Mesendoderm (in vitro differentiated cells): ENCODE measurements at regions not wholly inside any gene's neighbourhood (a gene's known extent, or its start where the extent isn't known, plus 50 kb on each side); places are given as distances from the start of the nearest gene placed in this dataset.

Source experiments
- DNase-seq: peaks from one replicate; pipeline ENCODE4 v3.0.0; 2013
- H2AK5ac ChIP-seq: 2 replicates; pipeline ENCODE4 v1.6.1; 2013; ENCODE audit warnings: low read length, inconsistent platforms
- H2BK120ac ChIP-seq: 2 replicates; pipeline ENCODE4 v1.6.1; 2013; ENCODE audit warnings: low read depth, mild to moderate bottlenecking, low read length, moderate library complexity, mixed read lengths
- H2BK15ac ChIP-seq: replicated peaks from 2 replicates; pipeline ENCODE4 v1.6.1; 2013; ENCODE audit warnings: low read depth, mild to moderate bottlenecking, moderate library complexity
- H2BK5ac ChIP-seq: 2 replicates; pipeline ENCODE4 v1.6.1; 2013; ENCODE audit warnings: low read length, inconsistent platforms
- H3K18ac ChIP-seq: 2 replicates; pipeline ENCODE4 v1.6.1; 2013; ENCODE audit warnings: mild to moderate bottlenecking, low read length, mixed read lengths
- H3K23ac ChIP-seq: one replicate; pipeline ENCODE4 v1.6.1; 2013; ENCODE audit warnings: low read length
- H3K27ac ChIP-seq: 2 replicates; pipeline ENCODE4 v1.5.1; 2013; ENCODE audit warnings: low read depth, mild to moderate bottlenecking, inconsistent platforms, low read length, moderate library complexity
- H3K27me3 ChIP-seq: 2 replicates; pipeline ENCODE4 v1.6.1; 2013; ENCODE audit warnings: low read length, control low read depth, mild to moderate bottlenecking, inconsistent platforms; ENCODE audit not compliant: insufficient read depth, poor library complexity
- H3K36me3 ChIP-seq: 2 replicates; pipeline ENCODE4 v1.6.1; 2013; ENCODE audit warnings: low read length, inconsistent platforms; ENCODE audit not compliant: control insufficient read depth, insufficient read depth
- H3K4ac ChIP-seq: one replicate; pipeline ENCODE4 v1.6.1; 2013; ENCODE audit warnings: low read depth, mild to moderate bottlenecking, low read length, moderate library complexity
- H3K4me1 ChIP-seq: 2 replicates; pipeline ENCODE4 v1.6.1; 2013; ENCODE audit warnings: low read depth, low read length, inconsistent platforms; ENCODE audit not compliant: control insufficient read depth
- H3K4me2 ChIP-seq: 2 replicates; pipeline ENCODE4 v1.6.1; 2013; ENCODE audit warnings: low read length
- H3K4me3 ChIP-seq: 2 replicates; pipeline ENCODE4 v1.5.1; 2013; ENCODE audit warnings: mild to moderate bottlenecking, low read length
- H3K56ac ChIP-seq: one replicate; pipeline ENCODE4 v1.6.1; 2013; ENCODE audit warnings: low read length
- H3K79me1 ChIP-seq: 2 replicates; pipeline ENCODE4 v1.6.1; 2013; ENCODE audit warnings: low read length, inconsistent platforms
- H3K79me2 ChIP-seq: 2 replicates; pipeline ENCODE4 v1.6.1; 2013; ENCODE audit warnings: mild to moderate bottlenecking, low read length; ENCODE audit not compliant: control insufficient read depth, insufficient read depth
- H3K9ac ChIP-seq: 2 replicates; pipeline ENCODE4 v1.6.1; 2013; ENCODE audit warnings: low read length, inconsistent platforms
- H4K5ac ChIP-seq: one replicate; pipeline ENCODE4 v1.6.1; 2013; ENCODE audit warnings: low read length
- H4K8ac ChIP-seq: one replicate; pipeline ENCODE4 v1.6.1; 2013; ENCODE audit warnings: low read depth, mild to moderate bottlenecking, control low read depth, low read length, moderate library complexity
- WGBS: extraction: QIAGEN DNeasy Blood & Tissue Kit; methylation state at CpG from one replicate; pipeline ENCODE4 v1.1.7; 2013; ENCODE audit warnings: low lambda C conversion rate, missing lambda C conversion rate; ENCODE audit not compliant: insufficient coverage; ENCODE audit errors: extremely low coverage; 5-methylcytosine and 5-hydroxymethylcytosine counted together

DNA sequence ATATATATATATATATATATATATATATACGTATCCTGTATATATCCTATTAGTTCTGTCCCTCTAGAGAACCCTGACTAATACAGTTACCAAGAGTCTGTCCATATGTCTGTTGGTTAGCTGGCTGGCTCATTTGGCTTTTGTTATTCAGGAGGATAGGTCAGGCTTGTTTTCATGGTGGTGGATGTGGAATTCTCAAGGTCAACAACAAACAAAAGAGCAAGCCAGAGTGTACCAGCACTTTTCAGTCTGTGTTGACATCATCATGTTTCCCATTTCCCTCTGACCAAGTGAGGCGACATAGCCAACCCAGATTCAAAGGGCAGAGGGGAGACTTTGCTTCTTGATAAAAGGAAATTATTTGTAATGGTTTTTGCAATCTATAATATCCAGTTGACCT, 88.5 kb upstream of the PTCHD4 start:
- Histone ChIP-seq H3K18ac (no peak overlapping the region), H3K79me2 (no peaks in the 10 kb centered on the region), H2BK5ac (no peak overlapping the region), H3K9ac (no peak overlapping the region), H3K4ac (no peak overlapping the region), H3K56ac (no peak overlapping the region), H3K4me2 (no peak overlapping the region), H3K4me3 (no peak overlapping the region), H4K8ac (no peak overlapping the region), H3K27ac (no peak overlapping the region), H3K4me1 (no peaks in the 10 kb centered on the region), H3K36me3 (no peaks in the 10 kb centered on the region), H3K79me1 (no peaks in the 10 kb centered on the region), H3K27me3 (no peaks in the 10 kb centered on the region), H2BK120ac (no peak overlapping the region), H4K5ac (no peak overlapping the region), H3K23ac (no peak overlapping the region), H2AK5ac (no peak overlapping the region), H2BK15ac (no peak overlapping the region)
- DNase-seq: no peak
- no CpG with 5 or more reads among the region's 2 CpGs for WGBS

DNA sequence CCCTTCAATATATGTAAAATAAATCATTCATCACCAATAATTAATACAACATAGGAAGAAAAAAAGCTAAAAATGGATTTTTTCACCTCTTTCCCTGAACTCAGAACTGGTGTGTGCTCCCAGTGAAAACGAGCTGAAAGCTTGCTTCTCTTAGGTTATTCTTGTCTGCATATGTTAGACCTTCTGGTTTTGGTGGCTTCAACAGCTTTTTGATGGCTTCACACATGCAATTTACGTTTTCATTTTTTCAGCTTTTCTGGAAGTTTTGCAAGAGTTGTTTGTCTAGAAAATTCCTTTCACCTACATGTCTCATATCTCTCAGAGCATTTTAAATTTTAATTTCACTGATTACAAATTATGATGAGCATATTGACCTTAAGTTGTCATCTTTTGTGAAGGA, 86.9 kb upstream of the PTCHD4 start:
- DNase-seq: no peak
- WGBS: no CpG with 5 or more reads among the region's 2 CpGs

DNA sequence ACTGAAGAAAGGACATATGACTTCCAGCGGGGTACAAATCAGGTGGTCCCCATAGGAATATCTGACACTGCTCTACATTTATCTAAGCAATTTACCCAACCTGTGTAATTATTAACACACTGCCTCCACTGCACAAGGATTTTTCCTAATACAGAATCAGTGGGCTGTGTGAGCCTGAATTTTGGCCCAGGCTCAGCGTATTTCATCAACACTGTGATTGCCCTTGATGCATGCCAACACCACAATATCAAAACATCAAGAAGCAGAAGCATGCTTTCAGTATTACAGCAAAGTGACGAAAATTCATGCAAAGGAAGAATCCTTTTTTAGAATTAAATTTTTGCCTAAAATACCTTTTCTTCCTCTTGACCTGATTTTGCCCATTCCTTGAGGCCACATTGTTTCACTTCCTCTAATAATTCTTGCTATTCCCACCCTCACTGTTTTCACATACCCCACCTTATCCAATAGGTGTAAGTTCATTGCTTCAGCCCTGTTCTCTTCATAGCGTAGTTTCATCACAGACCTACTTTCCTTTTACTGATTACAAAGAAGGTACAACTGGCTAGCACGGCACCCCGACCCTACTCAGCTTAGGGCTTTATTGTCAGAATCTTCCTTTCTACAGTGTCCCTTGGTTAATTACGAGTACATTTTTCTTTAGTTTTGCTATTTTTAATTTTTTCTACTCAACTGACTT, 83.7 kb upstream of the PTCHD4 start:
- H3K36me3 ChIP-seq: no peaks in the 10 kb centered on the region
- no peak for DNase-seq
- H3K79me1 ChIP-seq: no peaks in the 10 kb centered on the region
- no peak overlapping the region for H3K27ac ChIP-seq
- no peak overlapping the region for H2AK5ac ChIP-seq
- H3K4me1 ChIP-seq: no peaks in the 10 kb centered on the region
- no peak overlapping the region for H3K9ac ChIP-seq
- no peak overlapping the region for H4K5ac ChIP-seq
- no peak overlapping the region for H2BK15ac ChIP-seq
- no peak overlapping the region for H4K8ac ChIP-seq
- no peak overlapping the region for H2BK5ac ChIP-seq
- H3K4me2 ChIP-seq: no peak overlapping the region
- H2BK120ac ChIP-seq: no peak overlapping the region
- no CpG with 5 or more reads among the region's 7 CpGs for WGBS
- no peak overlapping the region for H3K56ac ChIP-seq
- no peak overlapping the region for H3K23ac ChIP-seq
- no peak overlapping the region for H3K18ac ChIP-seq
- H3K79me2 ChIP-seq: no peaks in the 10 kb centered on the region
- no peak overlapping the region for H3K4ac ChIP-seq
- no peak overlapping the region for H3K4me3 ChIP-seq
- no peaks in the 10 kb centered on the region for H3K27me3 ChIP-seq

More for the DNA sequence above, 86.9 kb upstream of the PTCHD4 start:
- Histone ChIP-seq H2AK5ac (no peak overlapping the region), H3K27me3 (no peaks in the 10 kb centered on the region), H3K4ac (no peak overlapping the region), H3K9ac (no peak overlapping the region), H3K27ac (no peak overlapping the region), H4K8ac (no peak overlapping the region), H3K56ac (no peak overlapping the region), H2BK15ac (no peak overlapping the region), H3K4me1 (no peaks in the 10 kb centered on the region), H2BK120ac (no peak overlapping the region), H3K36me3 (no peaks in the 10 kb centered on the region), H3K18ac (no peak overlapping the region), H3K4me3 (no peak overlapping the region), H3K23ac (no peak overlapping the region), H3K79me1 (no peaks in the 10 kb centered on the region), H3K79me2 (no peaks in the 10 kb centered on the region), H2BK5ac (no peak overlapping the region), H3K4me2 (no peak overlapping the region), H4K5ac (no peak overlapping the region)

DNA sequence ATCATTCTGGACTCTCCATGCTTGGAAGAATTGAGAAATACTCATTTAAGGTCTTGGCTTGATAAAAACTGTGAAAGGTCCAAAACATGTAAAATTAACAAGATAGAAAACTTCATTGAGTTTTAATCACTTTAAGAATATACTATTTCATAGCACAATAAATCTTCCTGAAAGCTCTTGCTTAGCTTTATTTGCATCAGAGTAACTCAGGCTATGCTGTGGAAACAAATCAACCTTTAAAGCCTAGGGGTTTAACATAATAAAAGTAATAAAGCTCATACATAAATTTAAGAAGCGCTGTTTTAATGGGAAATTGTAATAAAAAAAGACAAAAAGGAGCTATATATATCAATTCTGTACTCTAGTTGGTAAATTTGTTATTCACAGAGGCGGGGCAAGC, 77.2 kb upstream of the PTCHD4 start:
- H3K23ac ChIP-seq: no peak overlapping the region
- no peak overlapping the region for H3K18ac ChIP-seq
- H3K36me3 ChIP-seq: no peaks in the 10 kb centered on the region
- no peaks in the 10 kb centered on the region for H3K4me1 ChIP-seq
- no peak for DNase-seq
- H3K27ac ChIP-seq: no peak overlapping the region
- H2BK5ac ChIP-seq: no peak overlapping the region
- H2AK5ac ChIP-seq: no peak overlapping the region
- H2BK120ac ChIP-seq: no peak overlapping the region
- H3K79me2 ChIP-seq: no peaks in the 10 kb centered on the region
- no peak overlapping the region for H3K4ac ChIP-seq
- no peak overlapping the region for H3K56ac ChIP-seq
- H3K4me3 ChIP-seq: no peak overlapping the region
- no peak overlapping the region for H4K5ac ChIP-seq
- no peaks in the 10 kb centered on the region for H3K79me1 ChIP-seq
- H4K8ac ChIP-seq: no peak overlapping the region
- H2BK15ac ChIP-seq: no peak overlapping the region
- H3K9ac ChIP-seq: no peak overlapping the region
- no CpG with 5 or more reads among the region's 2 CpGs for WGBS
- no peaks in the 10 kb centered on the region for H3K27me3 ChIP-seq
- no peak overlapping the region for H3K4me2 ChIP-seq

DNA sequence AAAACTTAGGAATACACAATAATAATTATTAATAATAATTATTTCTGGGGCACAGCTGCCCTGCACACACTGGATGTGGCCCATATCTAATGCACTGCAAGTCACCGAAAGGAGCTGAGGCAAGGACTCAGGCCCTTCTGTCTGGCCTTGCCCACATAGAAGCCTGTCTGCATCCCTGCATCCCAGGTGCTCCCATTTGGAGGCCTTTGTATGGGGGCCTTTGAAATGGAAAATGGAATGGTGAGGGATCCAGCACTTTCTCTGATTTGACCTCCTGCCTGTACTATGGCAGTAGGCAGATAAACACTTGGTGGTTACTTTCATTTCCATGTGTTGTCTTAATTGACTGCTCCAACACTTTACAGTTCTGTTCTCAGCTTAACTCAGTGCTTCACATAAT, 75.7 kb upstream of the PTCHD4 start:
- H2BK120ac ChIP-seq: no peak overlapping the region
- H3K79me1 ChIP-seq: no peaks in the 10 kb centered on the region
- H4K5ac ChIP-seq: no peak overlapping the region
- WGBS: no CpG with 5 or more reads among the region's 1 CpG
- H3K79me2 ChIP-seq: no peaks in the 10 kb centered on the region
- no peaks in the 10 kb centered on the region for H3K27me3 ChIP-seq
- no peak overlapping the region for H3K18ac ChIP-seq
- H2BK15ac ChIP-seq: no peak overlapping the region
- H4K8ac ChIP-seq: no peak overlapping the region
- no peaks in the 10 kb centered on the region for H3K36me3 ChIP-seq
- no peak overlapping the region for H3K4ac ChIP-seq
- H2AK5ac ChIP-seq: no peak overlapping the region
- no peak overlapping the region for H3K27ac ChIP-seq
- no peak overlapping the region for H3K4me2 ChIP-seq
- no peak overlapping the region for H3K9ac ChIP-seq
- H2BK5ac ChIP-seq: no peak overlapping the region
- no peaks in the 10 kb centered on the region for H3K4me1 ChIP-seq
- no peak overlapping the region for H3K23ac ChIP-seq
- DNase-seq: no peak
- no peak overlapping the region for H3K4me3 ChIP-seq
- H3K56ac ChIP-seq: no peak overlapping the region

DNA sequence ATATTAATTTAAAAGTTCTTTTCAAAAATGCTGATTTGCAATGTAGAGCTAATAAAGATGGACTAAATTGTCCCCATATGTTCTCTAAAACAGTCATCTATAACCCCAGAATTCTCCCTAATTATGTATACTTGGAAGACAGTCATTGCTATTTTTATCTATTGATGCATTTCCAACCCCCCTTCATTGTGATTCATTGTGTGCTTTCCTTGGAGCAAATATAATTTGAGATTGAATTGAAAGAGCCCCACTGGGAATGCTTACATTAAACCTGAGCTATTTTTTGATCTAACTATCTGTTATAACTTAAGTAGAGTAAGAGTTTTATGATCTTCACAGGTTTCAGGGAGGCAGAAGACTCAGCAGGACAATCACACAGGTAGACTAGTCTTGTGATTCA, 73.7 kb upstream of the PTCHD4 start:
- no peak overlapping the region for H2BK5ac ChIP-seq
- no peak overlapping the region for H2BK120ac ChIP-seq
- H3K56ac ChIP-seq: no peak overlapping the region
- no peaks in the 10 kb centered on the region for H3K27me3 ChIP-seq
- no peak overlapping the region for H3K27ac ChIP-seq
- H3K4ac ChIP-seq: no peak overlapping the region
- H3K79me1 ChIP-seq: no peaks in the 10 kb centered on the region
- H3K4me3 ChIP-seq: no peak overlapping the region
- no peak overlapping the region for H3K23ac ChIP-seq
- H2BK15ac ChIP-seq: no peak overlapping the region
- no peaks in the 10 kb centered on the region for H3K4me1 ChIP-seq
- H3K79me2 ChIP-seq: no peaks in the 10 kb centered on the region
- H3K36me3 ChIP-seq: no peaks in the 10 kb centered on the region
- no peak overlapping the region for H3K9ac ChIP-seq
- no peak overlapping the region for H4K8ac ChIP-seq
- H3K4me2 ChIP-seq: no peak overlapping the region
- no peak overlapping the region for H3K18ac ChIP-seq
- DNase-seq: no peak
- H2AK5ac ChIP-seq: no peak overlapping the region
- no peak overlapping the region for H4K5ac ChIP-seq
